H4 (cell line): ENCODE measurements at regions not wholly inside any gene's neighbourhood (a gene's known extent, or its start where the extent isn't known, plus 50 kb on each side); places are given as distances from the start of the nearest gene placed in this dataset.
"Not testable (repeated sequence)": the region's sequence is repeated elsewhere in the genome, so short reads cannot be mapped to it uniquely, and the experiment has no call there.

ENCODE experiments used
- DNase-seq: peaks from one replicate; pipeline ENCODE4 v3.0.0-alpha.2; 2015; ENCODE audit warnings: low spot score

- no peak for DNase-seq
Measured at GRCh38 chr6:4503700-4504099, 272.5 kb upstream of the CDYL start.

- no peak for DNase-seq
Measured at GRCh38 chr6:4496284-4496683, 279.9 kb upstream of the CDYL start.

GRCh38 chr6:4491501-4492260 lies 284.5 kb upstream of the CDYL start:
- DNase-seq: no peak

GRCh38 chr6:4489538-4489937 lies 286.7 kb upstream of the CDYL start:
- no peak for DNase-seq

DNA sequence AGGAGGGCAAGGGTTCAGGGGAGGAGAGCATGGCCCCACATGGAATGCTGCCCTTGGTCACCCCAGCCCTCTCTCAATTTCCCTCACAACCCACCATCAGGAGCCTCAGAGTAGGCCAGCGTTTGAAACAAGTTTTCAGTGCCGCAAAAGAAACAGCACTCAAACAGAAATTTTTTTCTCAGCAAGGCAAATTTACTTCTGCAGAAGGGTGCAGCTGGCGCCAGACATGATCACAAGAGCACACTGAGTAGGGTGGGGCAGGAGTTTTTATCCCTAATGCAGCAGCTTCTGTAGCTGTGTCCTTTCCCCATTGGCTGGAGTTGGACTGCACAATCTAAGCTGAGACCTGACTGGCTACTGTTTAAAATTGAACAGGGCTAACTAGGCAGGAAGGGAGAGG lies 287.8 kb upstream of the CDYL start:
- no peak for DNase-seq

GRCh38 chr6:4487538-4487937 lies 288.7 kb upstream of the CDYL start:
- DNase-seq: no peak

DNA sequence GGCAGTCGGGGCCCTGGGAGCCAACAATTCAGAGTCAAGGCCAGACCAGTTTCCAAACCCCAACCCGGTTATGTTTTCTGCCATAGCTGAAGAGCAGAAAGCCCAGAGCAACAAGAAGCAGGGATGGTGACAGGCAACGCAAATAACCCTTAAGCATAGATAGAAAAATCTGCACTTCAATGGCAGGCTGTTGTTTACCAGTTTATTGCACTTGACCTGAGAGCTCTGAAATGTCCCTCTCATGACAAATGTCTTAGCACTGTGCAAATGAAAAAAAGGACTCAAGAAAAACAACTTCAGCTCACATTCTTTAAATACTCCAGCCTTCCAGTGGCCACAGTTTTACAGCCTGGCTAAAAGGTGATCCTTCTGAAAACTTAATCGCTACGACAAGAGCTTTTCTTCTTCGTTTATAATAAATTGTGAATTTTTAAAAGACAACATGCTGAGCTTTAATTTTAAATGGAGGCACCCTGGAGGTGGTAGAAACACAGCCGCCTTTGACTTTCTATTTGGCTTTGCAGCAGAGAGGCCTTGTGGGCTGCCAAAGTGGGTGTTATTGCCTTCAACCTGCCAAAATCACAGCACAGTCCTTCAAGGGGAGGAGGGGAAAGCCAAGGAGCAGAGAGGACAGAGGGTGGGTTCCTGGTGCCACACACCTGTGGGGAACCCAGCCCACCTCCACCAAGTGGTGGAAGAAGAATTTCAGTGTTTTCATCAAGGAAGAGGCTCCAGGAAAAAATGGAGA lies 289.5 kb upstream of the CDYL start:
- DNase-seq: no peak

DNA sequence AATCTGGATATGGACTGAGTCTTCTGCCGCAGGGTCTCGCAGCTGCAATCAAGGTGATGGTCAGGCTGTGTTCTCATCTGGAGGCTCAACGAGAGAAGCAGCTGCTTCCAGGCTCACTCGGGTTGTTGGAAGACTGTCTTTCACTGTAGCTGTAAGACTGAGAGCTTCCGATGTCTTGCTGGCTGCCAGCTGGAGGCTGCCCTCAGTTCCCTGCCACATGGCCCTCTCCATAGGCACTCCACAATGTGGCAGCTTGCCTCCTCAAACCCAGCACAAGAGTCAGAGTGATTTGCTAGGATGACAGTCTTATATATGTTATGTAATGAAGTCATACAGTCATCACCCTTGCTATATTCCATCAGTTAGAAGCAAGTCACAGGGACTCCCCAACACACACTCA lies 290.5 kb upstream of the CDYL start:
- no peak for DNase-seq

- no peak for DNase-seq
Measured at GRCh38 chr6:4482461-4482860, 293.7 kb upstream of the CDYL start.

DNA sequence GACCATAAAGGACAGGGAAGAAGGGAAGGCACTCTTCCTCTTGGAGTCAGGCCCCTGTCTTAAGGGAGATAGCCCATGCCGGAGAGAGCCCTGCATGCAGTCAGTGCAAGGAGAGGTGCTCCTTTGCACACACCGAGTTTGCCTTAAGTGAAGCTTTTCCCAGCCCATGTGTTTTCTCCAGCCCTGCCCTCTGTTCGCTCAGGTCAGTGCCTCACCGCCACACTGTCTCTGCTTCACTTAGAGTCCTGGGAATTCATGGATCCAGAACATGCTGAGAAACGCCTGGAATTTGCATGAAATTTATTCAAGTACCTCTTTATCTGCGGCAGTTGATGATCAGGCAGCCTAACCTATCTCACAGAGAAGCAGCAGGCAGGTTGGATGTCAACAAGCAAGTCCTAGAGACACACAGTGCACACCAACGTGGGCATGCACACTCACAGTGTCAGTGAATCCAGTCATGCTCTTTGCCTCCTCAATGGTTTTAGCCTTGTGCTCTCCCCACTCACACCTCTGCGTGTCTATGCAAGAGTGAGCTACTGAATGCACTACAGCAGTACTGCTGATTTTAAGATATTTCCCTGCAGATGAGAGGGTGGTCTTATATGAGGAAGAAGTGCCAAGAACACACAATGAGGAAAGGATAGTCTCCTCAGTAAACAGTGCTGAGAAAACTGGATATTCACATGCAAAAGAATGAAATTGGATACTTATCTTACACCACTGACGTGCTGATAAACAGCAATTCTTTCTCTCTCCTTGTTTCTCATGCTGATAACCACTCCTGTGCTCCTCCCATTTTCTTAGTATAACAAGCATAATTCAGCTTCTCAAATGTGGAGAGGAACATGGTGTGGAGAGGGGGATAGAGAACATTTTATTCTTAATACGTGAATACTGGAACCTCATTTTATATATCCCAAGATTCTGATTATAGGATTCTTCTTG lies 295.1 kb upstream of the CDYL start:
- DNase-seq: no peak

GRCh38 chr6:4478098-4478497 lies 298.1 kb upstream of the CDYL start:
- DNase-seq: no peak

GRCh38 chr6:4474810-4475209 lies 301.4 kb upstream of the CDYL start:
- DNase-seq: no peak

- no peak for DNase-seq
Measured at GRCh38 chr6:4472969-4473642, 303.1 kb upstream of the CDYL start.

DNA sequence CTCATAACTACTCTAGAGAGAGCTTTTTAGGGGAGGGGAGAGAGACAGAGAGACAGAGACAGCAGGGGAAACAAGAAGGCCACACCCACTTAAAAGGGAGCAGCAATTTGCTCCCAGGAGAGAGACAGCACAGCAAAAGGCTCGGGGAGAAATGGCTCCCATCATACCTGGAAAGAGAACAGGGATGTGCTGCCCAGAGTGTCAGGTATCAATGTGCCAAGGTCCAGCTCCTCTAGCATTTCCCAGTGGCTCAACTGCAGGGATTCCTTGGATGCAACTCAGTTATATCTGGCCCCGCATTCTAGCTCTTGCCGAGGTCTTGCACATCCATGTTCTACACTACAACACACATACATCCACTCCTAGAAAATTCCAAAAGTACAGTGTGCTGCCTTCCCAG lies 304.0 kb upstream of the CDYL start:
- no peak for DNase-seq

- DNase-seq: not testable (repeated sequence)
Measured at GRCh38 chr6:4471515-4471914, 304.7 kb upstream of the CDYL start.

DNA sequence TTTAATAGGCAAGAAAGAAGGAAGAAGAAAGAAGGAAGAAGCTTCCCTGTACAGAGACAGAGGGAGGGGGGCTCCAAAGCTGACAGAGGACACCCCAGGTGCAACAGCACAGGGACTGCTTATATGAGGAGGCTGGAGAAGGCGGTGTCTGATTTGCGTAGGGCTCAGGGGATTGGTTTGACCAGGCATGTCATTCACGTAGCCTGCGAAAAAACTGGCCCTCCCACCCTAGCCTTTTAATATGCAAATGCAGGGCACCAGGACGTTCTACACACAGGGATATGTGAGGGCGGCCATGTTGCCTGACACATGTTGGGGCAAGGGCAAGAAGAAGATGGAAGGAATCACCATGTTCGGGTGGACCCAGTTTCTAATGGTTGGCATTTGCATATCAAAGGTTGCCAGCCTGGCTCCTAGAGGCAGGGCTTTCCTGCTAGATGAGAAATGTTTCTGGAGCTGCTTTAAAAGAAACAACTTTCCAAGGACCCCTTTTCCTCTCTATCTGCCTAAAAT lies 305.4 kb upstream of the CDYL start:
- DNase-seq: no peak

- DNase-seq: peak; percentile 21
Measured at GRCh38 chr6:4466769-4467480, 309.3 kb upstream of the CDYL start.

- DNase-seq: peak; percentile 78
Measured at GRCh38 chr6:4466261-4466660, 309.9 kb upstream of the CDYL start.

GRCh38 chr6:4464638-4465037 lies 311.6 kb upstream of the CDYL start:
- DNase-seq: no peak

DNA sequence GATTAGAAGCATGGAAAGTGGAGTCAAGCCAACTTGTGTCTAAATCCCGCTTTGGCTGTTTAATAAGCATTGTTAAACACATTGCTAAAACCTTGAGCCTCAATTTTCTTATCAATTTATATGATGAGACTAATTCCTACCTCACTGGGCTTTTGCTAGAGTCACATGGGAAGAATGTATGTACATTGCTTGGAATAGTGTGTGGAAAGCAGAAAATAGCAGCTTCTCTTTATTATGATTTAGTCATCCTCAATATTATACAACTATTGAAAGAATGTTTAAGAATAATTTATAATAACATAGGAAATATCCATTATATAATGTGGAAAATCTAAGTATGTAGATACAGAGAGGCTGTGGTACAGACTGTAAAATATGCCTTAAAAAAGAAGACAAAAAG lies 313.0 kb upstream of the CDYL start:
- DNase-seq: no peak
